ENCODE measurements at regions not wholly inside any gene's neighbourhood (a gene's known extent, or its start where the extent isn't known, plus 50 kb on each side); places are given as distances from the start of the nearest gene placed in this dataset.

DNA sequence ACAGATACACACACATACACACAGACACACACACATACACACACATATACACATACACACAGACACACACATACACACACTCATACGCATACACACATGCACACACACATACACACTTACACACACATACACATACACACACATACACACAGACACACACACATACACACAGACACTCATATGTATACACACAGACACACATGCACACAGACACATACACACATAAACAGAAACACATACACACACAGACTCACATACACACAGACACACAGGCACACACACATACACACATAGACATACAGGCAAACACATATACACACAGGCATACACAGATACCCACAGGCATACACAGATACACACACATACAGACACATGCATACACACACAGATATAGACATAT is 143.9 kb upstream of the LYZL2 start:
- Histone ChIP-seq H3K27ac (ENCODE audit: low read length) (no peak overlapping the region), H3K27me3 (ENCODE audit: insufficient read depth, low read depth, low read length) (no peaks in the 10 kb centered on the region), H3K4me2 (ENCODE audit: low read length) (no peak overlapping the region), H3K79me2 (replicated peaks; ENCODE audit: insufficient read depth, low read length) (no peaks in the 10 kb centered on the region), H3K9me3 (ENCODE audit: low read length) (no peaks in the 10 kb centered on the region), H3K4me3 (ENCODE audit: low read length) (no peak overlapping the region), H3F3A (ENCODE audit: insufficient read depth, low read length, poor library complexity, severe bottlenecking) (no peaks in the 10 kb centered on the region), H4K20me1 (ENCODE audit: insufficient read depth) (no peaks in the 10 kb centered on the region), H2AFZ (ENCODE audit: low read depth, low read length) (no peak overlapping the region), H3K36me3 (ENCODE audit: insufficient read depth, low read length) (no peaks in the 10 kb centered on the region), H3K9ac (ENCODE audit: low read length) (no peak overlapping the region), H3K9me2 (ENCODE audit: insufficient read depth, low read length) (no peaks in the 10 kb centered on the region)
- no peak for TF ChIP-seq EP300 (conservative IDR thresholded peaks at IDR 0.05; ENCODE audit: poor library complexity, severe bottlenecking)
- TF ChIP-seq RAD21 (conservative IDR thresholded peaks at IDR 0.05) = no peak
- TF ChIP-seq SMC3 (conservative IDR thresholded peaks at IDR 0.05; ENCODE audit: poor library complexity) = no peak
- TF ChIP-seq, protein P1, sequence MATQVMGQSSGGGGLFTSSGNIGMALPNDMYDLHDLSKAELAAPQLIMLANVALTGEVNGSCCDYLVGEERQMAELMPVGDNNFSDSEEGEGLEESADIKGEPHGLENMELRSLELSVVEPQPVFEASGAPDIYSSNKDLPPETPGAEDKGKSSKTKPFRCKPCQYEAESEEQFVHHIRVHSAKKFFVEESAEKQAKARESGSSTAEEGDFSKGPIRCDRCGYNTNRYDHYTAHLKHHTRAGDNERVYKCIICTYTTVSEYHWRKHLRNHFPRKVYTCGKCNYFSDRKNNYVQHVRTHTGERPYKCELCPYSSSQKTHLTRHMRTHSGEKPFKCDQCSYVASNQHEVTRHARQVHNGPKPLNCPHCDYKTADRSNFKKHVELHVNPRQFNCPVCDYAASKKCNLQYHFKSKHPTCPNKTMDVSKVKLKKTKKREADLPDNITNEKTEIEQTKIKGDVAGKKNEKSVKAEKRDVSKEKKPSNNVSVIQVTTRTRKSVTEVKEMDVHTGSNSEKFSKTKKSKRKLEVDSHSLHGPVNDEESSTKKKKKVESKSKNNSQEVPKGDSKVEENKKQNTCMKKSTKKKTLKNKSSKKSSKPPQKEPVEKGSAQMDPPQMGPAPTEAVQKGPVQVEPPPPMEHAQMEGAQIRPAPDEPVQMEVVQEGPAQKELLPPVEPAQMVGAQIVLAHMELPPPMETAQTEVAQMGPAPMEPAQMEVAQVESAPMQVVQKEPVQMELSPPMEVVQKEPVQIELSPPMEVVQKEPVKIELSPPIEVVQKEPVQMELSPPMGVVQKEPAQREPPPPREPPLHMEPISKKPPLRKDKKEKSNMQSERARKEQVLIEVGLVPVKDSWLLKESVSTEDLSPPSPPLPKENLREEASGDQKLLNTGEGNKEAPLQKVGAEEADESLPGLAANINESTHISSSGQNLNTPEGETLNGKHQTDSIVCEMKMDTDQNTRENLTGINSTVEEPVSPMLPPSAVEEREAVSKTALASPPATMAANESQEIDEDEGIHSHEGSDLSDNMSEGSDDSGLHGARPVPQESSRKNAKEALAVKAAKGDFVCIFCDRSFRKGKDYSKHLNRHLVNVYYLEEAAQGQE (IDR thresholded peaks at IDR 0.05; ENCODE audit: borderline replicate concordance) = no peak
- no peak for TF ChIP-seq MXI1 (conservative IDR thresholded peaks at IDR 0.05; ENCODE audit: poor library complexity, severe bottlenecking)
- no peak for TF ChIP-seq TAF1 (IDR thresholded peaks at IDR 0.05; ENCODE audit: low read depth)
- no peak for TF ChIP-seq EZH2 (IDR thresholded peaks at IDR 0.05; ENCODE audit: borderline replicate concordance, insufficient read depth, low read length, poor library complexity, severe bottlenecking)
- no peak for TF ChIP-seq POLR2AphosphoS5 (IDR thresholded peaks at IDR 0.05)
- TF ChIP-seq, protein P2, sequence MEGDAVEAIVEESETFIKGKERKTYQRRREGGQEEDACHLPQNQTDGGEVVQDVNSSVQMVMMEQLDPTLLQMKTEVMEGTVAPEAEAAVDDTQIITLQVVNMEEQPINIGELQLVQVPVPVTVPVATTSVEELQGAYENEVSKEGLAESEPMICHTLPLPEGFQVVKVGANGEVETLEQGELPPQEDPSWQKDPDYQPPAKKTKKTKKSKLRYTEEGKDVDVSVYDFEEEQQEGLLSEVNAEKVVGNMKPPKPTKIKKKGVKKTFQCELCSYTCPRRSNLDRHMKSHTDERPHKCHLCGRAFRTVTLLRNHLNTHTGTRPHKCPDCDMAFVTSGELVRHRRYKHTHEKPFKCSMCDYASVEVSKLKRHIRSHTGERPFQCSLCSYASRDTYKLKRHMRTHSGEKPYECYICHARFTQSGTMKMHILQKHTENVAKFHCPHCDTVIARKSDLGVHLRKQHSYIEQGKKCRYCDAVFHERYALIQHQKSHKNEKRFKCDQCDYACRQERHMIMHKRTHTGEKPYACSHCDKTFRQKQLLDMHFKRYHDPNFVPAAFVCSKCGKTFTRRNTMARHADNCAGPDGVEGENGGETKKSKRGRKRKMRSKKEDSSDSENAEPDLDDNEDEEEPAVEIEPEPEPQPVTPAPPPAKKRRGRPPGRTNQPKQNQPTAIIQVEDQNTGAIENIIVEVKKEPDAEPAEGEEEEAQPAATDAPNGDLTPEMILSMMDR (IDR thresholded peaks at IDR 0.05; ENCODE audit: poor library complexity, severe bottlenecking) = no peak

GRCh38 chr10:30770816-30771215 is 141.3 kb upstream of the LYZL2 start:
- Histone ChIP-seq H3K36me3 (ENCODE audit: insufficient read depth, low read length) (no peaks in the 10 kb centered on the region), H3K9me3 (ENCODE audit: low read length) (no peaks in the 10 kb centered on the region), H3K27me3 (ENCODE audit: insufficient read depth, low read depth, low read length) (no peaks in the 10 kb centered on the region), H3K79me2 (replicated peaks; ENCODE audit: insufficient read depth, low read length) (no peaks in the 10 kb centered on the region), H3K4me3 (ENCODE audit: low read length) (no peak overlapping the region), H3K9ac (ENCODE audit: low read length) (no peak overlapping the region), H3F3A (ENCODE audit: insufficient read depth, low read length, poor library complexity, severe bottlenecking) (no peaks in the 10 kb centered on the region), H4K20me1 (ENCODE audit: insufficient read depth) (no peaks in the 10 kb centered on the region), H3K4me2 (ENCODE audit: low read length) (no peak overlapping the region), H3K9me2 (ENCODE audit: insufficient read depth, low read length) (no peaks in the 10 kb centered on the region), H2AFZ (ENCODE audit: low read depth, low read length) (no peak overlapping the region), H3K27ac (ENCODE audit: low read length) (no peak overlapping the region)
- TF ChIP-seq EZH2 (IDR thresholded peaks at IDR 0.05; ENCODE audit: borderline replicate concordance, insufficient read depth, low read length, poor library complexity, severe bottlenecking) (no peak), MXI1 (conservative IDR thresholded peaks at IDR 0.05; ENCODE audit: poor library complexity, severe bottlenecking) (no peak), POLR2AphosphoS5 (IDR thresholded peaks at IDR 0.05) (no peak), RAD21 (conservative IDR thresholded peaks at IDR 0.05) (no peak), TAF1 (IDR thresholded peaks at IDR 0.05; ENCODE audit: low read depth) (no peak), SMC3 (conservative IDR thresholded peaks at IDR 0.05; ENCODE audit: poor library complexity) (no peak), EP300 (conservative IDR thresholded peaks at IDR 0.05; ENCODE audit: poor library complexity, severe bottlenecking) (no peak)
- TF ChIP-seq, protein P2 (IDR thresholded peaks at IDR 0.05; ENCODE audit: poor library complexity, severe bottlenecking) = no peak
- TF ChIP-seq, protein P1 (IDR thresholded peaks at IDR 0.05; ENCODE audit: borderline replicate concordance) = no peak
